NCI-H2196 (cell line): ENCODE measurements at regions not wholly inside any gene's neighbourhood (a gene's known extent, or its start where the extent isn't known, plus 50 kb on each side); places are given as distances from the start of the nearest gene placed in this dataset.
"Not testable (repeated sequence)": the region's sequence is repeated elsewhere in the genome, so short reads cannot be mapped to it uniquely, and the experiment has no call there.

ENCODE experiments used
- DNase-seq: peaks from one replicate; lab custom pipeline; 2025; ENCODE audit not compliant: unreplicated experiment; lab: John Stamatoyannopoulos, UW

DNA sequence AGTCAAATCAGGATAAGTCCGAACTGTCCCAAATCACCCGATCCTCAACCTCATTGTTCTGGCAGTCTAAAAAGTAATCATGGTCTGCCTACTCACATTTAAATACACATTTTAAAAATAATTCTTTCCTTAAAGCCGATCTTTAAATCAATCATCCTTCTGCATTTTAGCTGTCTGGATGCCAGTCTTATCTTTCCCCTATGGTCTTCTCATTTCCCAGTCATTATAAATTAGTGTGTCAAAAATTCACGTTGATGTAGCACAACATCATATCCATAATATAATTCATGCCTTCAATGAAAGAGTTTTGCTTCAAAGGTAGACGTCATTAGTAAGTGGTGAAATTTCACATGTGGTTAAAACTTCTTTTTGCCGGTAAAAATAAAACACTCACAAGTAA is 108.1 kb upstream of the FRG1 start:
- DNase-seq: no peak

DNA sequence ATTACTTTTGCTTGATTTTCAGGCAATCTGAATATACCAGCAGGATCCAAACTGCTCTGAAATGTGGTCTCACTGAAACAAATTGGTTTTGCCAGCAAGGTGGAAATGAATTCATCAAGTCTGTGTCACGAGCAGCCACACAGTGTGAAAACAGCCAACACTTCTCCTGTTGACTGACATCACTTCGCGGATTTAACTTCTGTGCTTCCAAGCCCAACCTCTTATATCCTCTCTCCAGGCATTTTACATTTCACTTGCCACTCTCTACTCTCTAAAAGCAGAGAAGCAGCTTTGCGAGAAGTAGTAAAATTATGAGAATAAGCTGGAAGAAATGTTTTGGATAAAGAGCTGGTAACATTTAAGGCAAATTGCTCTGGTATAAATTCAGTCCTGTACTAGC is 106.1 kb upstream of the FRG1 start:
- DNase-seq: no peak

DNA sequence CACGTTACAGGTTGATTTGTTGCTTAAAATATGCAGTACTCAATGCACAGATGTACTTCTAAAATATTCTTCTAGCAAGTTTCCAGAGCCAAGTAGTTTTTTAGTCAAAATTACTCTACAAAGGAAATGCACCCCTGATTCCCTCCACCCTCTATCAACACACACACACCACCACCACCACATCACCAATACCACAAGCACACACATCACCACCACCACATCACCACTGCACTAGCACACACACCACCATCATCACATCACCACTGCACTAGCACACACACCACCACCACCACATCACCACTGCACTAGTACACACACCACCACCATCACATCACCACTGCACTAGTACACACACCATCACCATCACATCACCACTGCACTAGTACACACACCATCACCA is 105.2 kb upstream of the FRG1 start:
- DNase-seq: no peak

DNA sequence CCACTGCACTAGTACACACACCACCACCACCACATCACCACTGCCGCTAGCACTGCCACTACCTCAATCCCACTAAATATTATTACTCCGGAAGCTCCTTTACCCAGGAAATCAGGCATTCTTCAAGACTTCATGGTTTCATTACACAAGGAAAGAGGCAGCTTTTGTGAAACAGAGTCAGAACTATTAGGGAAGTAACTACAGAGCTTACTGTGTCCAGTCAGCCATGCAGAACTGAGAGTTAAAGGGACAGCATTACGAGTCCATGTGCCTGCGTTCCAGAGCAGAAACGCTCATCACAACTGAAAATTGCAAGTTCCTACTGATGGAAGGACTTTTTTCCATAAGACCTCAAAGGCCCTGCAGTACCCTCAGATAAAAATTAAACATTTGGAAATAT is 103.2 kb upstream of the FRG1 start:
- no peak for DNase-seq

DNA sequence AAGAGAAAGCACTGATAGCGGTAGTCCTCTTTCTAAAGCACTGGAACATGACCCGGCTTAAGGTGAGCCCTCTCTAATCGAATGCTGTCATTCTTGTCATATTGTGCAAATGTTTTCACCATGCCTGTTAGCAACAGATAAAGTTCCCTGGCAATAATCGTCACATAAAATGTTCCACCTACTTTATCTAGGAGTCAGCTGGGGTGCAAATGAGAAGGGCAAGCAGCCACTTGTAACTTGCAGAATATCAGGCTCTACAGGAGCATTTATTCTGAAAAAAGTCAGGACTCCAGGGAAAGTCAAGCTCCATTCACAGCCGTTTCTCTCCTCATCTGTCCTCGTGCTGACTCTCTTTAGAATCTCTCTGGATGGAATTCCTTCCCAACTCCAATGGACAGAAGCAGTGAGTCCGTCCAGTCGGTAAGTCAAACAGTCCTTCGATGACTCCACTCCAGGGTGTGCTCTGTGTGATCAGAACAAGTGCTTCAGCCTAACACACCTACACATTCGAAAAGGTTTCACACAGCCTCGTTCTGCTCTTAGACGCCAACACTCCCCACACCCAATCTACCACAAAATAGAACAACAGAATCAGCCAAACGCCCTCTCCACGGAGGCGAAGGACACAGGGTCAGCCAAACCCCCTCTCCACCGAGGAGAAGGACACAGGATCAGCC is 101.7 kb upstream of the FRG1 start:
- DNase-seq: no peak

DNA sequence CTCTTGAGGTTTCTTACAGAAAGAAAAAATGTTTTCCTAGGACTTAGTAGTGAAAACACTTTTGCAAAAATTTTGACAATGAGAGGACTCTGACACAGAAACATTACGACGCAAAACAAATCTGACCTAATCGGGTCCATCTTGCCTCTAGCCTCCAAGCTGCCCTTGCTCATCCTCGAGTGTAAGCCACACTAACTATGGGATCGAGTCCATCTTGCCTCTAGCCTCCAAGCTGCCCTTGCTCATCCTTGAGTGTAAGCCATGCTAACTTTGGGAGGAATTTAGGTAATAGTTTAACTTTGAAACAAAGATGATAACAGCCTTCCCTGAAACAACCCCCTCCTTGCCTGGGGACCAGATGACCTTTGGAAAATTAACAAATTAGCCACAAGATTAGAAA is 100.3 kb upstream of the FRG1 start:
- no peak for DNase-seq

DNA sequence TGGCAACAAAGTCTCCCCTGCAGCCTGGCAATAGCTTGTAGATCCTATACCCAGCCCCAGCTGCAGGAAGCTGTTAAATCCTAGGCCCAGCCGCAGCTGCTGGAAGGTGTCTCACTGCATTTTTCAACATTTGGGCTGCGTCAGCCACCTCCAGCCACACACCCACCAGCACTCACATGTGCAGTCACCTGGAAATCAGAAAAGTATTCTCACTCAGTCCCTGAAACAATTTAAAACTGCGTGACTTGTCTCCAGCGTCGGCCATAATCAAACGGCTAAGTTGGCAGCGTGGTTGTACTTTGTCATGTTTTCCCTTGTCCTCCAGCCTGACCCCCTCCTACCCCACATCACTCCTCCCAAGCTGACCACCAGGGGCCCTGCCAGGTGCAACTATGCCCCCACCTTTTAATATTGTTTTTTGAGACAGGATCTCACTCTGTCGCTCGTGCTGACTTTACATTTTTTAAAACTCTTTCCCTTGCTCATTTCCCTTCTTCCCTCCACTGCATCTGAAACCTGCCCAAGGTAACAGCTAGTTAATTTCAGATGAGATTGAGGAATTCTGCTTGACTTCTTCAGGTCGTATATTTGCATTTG is 97.2 kb upstream of the FRG1 start:
- no peak for DNase-seq

DNA sequence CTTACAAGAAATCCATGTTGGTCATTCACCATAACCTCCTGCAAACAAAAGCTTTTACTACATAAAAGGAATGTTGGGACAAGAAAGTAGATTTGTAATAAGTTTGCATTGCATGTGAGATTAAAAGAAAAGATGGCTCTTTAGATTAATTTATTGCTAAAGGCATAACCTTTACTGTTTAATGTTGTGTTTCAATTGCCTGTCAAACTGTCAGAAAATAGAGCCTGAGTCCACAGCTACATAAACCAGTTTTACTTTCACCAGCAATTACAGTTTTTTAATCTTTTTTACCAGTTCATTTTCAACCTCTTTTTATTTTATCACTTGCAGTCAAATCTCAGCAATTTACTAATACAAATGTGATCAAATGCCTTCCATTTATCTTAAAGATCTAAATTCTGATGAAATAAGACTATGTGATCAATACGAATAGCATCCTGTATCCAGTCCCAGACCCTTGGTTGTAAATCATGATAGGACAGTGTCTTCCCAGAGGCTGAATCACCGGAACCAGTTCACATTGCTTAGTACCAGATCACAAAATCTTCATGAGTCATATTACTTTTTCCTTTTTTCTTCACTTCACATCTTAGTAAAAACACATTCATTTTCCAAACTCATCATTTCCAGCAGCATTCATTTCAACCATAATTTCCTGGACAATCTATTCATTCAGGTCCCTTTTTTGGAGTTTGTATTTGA is 95.4 kb upstream of the FRG1 start:
- no peak for DNase-seq

DNA sequence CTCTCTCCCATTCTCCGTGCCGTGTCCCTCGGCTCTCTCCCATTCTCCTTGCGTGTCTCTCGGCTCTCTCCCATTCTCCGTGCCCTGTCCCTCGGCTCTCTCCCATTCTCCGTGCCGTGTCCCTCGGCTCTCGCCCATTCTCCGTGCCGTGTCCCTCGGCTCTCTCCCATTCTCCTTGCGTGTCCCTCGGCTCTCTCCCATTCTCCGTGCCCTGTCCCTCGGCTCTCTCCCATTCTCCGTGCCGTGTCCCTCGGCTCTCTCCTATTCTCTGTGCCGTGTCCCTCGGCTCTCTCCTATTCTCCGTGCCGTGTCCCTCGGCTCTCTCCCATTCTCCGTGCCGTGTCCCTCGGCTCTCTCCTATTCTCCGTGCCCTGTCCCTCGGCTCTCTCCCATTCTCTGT is 94.6 kb upstream of the FRG1 start:
- DNase-seq: not testable (repeated sequence)

DNA sequence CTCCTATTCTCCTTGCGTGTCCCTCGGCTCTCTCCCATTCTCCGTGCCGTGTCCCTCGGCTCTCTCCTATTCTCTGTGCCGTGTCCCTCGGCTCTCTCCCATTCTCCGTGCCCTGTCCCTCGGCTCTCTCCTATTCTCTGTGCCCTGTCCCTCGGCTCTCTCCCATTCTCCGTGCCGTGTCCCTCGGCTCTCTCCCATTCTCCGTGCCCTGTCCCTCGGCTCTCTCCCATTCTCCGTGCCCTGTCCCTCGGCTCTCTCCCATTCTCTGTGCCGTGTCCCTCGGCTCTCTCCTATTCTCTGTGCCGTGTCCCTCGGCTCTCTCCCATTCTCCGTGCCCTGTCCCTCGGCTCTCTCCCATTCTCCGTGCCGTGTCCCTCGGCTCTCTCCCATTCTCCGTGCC is 94.1 kb upstream of the FRG1 start:
- not testable (repeated sequence) for DNase-seq

DNA sequence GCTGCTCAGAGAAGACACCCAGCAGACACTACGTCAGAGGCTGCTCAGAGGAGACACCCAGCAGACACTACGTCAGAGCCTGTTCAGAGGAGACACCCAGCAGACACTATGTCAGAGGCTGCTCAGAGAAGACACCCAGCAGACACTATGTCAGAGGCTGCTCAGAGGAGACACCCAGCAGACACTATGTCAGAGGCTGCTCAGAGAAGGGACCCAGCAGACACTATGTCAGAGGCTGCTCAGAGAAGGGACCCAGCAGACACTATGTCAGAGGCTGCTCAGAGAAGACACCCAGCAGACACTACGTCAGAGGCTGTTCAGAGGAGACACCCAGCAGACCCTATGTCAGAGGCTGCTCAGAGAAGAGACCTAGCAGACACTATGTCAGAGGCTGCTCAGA is 92.0 kb upstream of the FRG1 start:
- not testable (repeated sequence) for DNase-seq

DNA sequence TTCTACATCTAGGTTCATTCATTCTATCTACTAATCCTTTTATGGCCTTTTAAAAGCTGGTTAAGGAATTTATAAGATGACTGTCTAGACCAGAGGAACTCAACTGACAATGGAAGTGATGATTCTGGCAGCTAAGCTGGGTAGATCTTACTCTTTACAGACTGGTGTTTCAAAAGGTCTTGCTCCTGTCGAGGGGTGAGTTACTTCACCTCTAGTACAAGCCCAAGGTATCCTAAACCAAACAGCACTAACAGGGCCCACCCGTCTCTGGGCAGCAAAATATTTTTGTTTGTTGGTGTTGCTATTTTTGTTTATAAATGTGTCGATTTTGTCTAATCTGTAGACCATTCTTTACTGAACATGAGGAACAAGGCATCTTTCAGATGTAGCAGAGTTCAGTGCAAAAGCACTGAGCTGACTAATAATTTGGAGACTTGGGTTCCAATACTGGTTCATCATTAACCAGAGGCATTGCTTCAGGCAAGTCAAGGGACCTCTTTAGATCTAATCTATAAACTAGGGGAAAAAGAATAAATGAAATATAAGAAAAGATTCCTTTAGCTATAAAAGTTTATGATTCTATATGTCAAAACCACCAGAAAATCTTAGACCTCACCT is 90.3 kb upstream of the FRG1 start:
- no peak for DNase-seq

DNA sequence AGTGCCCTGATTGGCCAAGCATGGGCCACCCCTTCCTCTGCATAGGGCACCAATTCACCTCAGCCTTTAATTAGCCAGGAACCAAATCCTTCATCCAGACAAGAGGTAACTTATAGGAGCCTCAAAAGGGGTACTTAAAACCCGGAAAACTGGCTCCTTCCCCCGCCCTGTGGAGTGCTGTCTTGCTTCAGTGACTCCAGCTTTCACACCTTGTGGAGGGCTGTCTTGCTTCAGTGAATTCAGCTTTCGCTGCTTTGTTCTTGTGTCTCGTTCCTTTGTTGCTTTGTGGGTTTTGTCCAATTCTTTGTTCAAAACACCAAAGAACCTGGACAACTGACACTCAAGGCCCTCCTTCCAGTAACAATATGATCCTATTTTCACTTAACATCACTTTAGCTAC is 82.2 kb upstream of the FRG1 start:
- DNase-seq: no peak

DNA sequence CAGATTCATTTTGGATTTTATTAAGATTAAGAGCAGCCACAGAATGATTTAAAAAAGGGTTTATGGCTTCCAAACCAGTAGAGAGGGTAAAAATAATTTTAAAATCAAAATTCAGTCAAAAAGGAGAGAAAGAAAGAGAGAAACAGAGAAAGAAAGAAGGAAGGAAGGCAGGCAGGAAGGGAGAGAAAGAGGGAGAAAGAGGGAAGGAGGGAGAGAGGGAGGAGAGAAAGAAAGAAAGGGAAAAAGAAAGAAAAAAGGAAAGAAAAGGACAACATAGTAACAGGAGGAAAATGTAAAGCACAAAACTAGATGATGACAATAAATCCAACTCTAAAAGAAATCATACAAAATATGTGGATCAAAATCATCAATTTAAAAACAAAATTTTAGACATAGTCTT is 79.6 kb upstream of the FRG1 start:
- DNase-seq: no peak

DNA sequence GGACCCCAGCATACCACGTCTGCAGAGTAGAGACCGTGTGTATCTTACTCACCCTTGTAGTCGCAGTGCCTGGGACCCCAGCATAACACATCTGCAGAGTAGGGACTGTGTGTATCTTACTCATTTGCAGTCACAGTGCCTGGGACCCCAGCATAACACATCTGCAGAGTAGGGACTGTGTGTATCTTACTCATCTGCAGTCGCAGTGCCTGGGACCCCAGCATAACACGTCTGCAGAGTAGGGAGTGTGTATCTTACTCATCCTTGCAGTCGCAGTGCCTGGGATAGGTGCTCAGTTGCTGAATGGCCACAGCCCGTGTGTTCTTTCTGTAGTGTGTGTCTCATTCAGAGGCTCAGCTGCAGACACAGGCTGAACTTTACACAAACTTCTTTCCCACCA is 71.4 kb upstream of the FRG1 start:
- DNase-seq: no peak

DNA sequence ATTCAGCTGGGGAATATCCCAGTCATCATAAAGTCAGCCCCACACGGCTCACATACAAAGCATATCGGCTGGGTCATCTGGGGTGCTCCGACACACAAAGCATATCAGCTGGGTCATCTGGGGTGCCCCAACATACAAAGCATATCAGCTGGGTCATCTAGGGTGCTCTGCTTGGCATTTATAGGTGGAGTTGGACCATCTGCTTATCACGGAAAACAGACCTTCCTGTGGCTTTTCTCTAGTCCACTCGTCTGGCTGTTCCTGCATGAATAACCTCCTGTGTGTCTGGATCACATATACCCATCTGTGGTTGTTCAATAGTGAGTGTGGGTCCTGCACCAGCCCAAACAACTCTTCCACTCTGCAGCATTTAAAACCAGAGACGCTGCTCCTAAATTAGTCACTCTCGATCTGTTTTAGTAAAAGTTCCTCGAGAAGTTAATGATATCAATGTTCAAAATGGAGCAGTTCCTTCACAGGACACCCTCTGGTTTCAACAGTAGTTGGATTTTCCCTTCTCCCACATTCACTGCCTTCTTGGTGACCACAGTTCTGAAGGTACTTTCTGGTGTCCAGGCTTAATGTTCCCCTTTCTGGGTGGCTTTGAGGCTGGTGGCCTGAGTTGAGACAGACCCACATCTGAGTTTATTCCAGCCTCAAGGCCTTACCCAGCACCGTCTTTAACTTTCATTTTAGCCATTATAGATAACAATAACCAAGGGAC is 70.0 kb upstream of the FRG1 start:
- no peak for DNase-seq

DNA sequence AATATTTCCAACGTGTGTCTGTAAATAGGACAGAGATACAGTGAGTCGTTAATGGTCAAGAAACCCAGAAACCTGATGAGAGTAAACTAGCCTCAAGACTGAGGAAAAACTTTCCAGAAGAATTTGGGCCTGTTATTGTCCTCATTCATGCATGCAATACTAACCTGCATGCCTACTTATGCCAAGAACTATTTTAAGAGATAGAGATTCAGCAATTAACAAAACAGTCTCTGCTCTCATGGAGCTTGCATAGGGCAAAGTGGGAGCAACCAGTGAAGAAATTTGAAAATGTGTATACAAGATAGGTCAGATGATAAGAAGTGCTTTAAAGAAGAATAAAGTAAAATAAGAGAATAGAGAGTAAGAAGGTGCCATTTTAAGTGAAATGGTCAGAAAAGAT is 66.1 kb upstream of the FRG1 start:
- DNase-seq: no peak

DNA sequence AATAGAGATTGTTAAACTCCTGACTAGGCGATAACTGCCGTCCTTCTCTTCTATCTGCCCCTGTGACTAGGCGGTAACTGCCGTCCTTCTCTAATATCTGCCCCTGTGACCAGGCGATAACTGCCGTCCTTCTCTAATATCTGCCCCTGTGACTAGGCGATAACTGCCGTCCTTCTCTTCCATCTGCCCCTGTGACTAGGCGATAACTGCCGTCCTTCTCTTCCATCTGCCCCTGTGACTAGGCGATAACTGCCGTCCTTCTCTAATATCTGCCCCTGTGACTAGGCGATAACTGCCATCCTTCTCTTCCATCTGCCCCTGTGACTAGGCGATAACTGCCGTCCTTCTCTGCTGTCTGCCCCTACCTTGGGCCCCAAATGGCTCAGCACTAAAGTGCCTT is 59.5 kb upstream of the FRG1 start:
- DNase-seq: not testable (repeated sequence)

DNA sequence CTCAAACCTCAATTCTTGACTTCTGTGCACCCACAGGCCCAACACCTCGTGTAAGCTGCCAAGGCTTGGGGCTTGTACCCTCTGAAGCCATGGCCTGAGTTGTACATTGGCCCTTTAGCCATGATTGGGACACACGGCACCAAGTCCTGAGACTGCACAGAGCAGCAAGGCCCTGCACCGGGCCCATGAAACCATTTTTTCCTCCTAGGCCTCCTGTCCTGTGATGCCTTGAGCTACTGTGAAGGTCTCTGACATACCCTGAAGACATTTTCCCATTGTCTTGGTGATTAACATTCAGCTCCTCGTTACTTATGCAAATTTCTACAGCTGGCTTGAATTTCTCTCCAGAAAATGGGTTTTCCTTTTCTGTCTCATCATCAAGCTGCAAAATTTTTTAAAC is 52.3 kb upstream of the FRG1 start:
- DNase-seq: not testable (repeated sequence)
